AG10803 (cell line): ENCODE measurements at regions not wholly inside any gene's neighbourhood (a gene's known extent, or its start where the extent isn't known, plus 50 kb on each side); places are given as distances from the start of the nearest gene placed in this dataset.

ENCODE experiments used
- DNase-seq: peaks from one replicate; pipeline ENCODE4 v3.0.0; 2010; ENCODE audit warnings: low read depth
- H3K4me3 ChIP-seq: 2 replicates; pipeline ENCODE4 v1.5.1; 2011; ENCODE audit warnings: mild to moderate bottlenecking, low read length, control low read depth
- CTCF ChIP-seq: conservative IDR thresholded peaks from 2 replicates; pipeline ENCODE4 v1.5.1; 2011; ENCODE audit warnings: mild to moderate bottlenecking, low read length, control low read depth, inconsistent platforms

- DNase-seq = no peak
Measured at GRCh38 chr5:157915638-157916037, 56.7 kb upstream of the CLINT1 start.

GRCh38 chr5:157914151-157914788 lies 55.3 kb upstream of the CLINT1 start:
- DNase-seq = no peak
- no peak for TF ChIP-seq CTCF
- H3K4me3 ChIP-seq = no peak overlapping the region

More at GRCh38 chr5:157915638-157916037, 56.7 kb upstream of the CLINT1 start:
- no peak for TF ChIP-seq CTCF
- no peak overlapping the region for H3K4me3 ChIP-seq

- no peak overlapping the region for H3K4me3 ChIP-seq
- TF ChIP-seq CTCF = no peak
- DNase-seq = no peak
Measured at GRCh38 chr5:157913575-157913974, 54.6 kb upstream of the CLINT1 start.

- no peak for DNase-seq
- TF ChIP-seq CTCF = no peak
- no peak overlapping the region for H3K4me3 ChIP-seq
Measured at GRCh38 chr5:157912621-157913325, 53.8 kb upstream of the CLINT1 start.

- H3K4me3 ChIP-seq = no peak overlapping the region
- TF ChIP-seq CTCF = no peak
- no peak for DNase-seq
Measured at GRCh38 chr5:157911568-157911967, 52.6 kb upstream of the CLINT1 start.
